Keratinocyte (primary cell): ENCODE measurements at regions not wholly inside any gene's neighbourhood (a gene's known extent, or its start where the extent isn't known, plus 50 kb on each side); places are given as distances from the start of the nearest gene placed in this dataset.

ENCODE experiments used
- EZH2 ChIP-seq: IDR thresholded peaks from one replicate; pipeline ENCODE4 v1.6.1; 2012; ENCODE audit warnings: inconsistent platforms, mild to moderate bottlenecking, low read length, moderate library complexity
- TF ChIP-seq, protein P1 (sequence below), 3 experiments: IDR thresholded peaks in 1 of 3; conservative IDR thresholded peaks in 1 of 3; optimal IDR thresholded peaks in 1 of 3; 2 replicates in 2 of 3; 3 replicates in 1 of 3; pipeline versions ENCODE3 to v1.5.1; 2011; ENCODE audit warnings: low read length in 3 of 3, mild to moderate bottlenecking in 3 of 3, moderate library complexity in 2 of 3, control low read depth in 1 of 3, inconsistent platforms in 1 of 3; ENCODE audit not compliant: insufficient read depth in 2 of 3; ENCODE audit errors: extremely low read depth in 1 of 3

DNA sequence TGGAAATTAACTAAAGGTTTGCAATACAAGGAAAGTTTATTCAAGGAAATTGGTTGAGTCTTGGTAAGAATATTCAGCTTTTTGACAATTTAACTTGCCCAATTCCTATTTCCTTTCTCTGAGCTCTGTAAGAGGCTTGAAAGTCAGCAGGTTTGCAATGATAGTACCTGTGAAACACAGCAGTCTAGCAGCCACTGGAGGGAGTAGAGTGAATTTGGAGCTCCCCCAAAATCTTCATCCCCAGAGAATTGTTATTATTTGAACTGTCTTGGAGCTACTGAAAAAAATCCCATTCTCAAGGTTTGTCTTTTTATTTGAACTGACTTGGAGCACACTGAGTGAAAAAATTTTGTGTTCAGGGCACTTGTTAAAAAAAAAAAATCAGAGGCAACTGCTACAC lies 654.2 kb upstream of the PKN2 start:
- TF ChIP-seq, protein P1, sequence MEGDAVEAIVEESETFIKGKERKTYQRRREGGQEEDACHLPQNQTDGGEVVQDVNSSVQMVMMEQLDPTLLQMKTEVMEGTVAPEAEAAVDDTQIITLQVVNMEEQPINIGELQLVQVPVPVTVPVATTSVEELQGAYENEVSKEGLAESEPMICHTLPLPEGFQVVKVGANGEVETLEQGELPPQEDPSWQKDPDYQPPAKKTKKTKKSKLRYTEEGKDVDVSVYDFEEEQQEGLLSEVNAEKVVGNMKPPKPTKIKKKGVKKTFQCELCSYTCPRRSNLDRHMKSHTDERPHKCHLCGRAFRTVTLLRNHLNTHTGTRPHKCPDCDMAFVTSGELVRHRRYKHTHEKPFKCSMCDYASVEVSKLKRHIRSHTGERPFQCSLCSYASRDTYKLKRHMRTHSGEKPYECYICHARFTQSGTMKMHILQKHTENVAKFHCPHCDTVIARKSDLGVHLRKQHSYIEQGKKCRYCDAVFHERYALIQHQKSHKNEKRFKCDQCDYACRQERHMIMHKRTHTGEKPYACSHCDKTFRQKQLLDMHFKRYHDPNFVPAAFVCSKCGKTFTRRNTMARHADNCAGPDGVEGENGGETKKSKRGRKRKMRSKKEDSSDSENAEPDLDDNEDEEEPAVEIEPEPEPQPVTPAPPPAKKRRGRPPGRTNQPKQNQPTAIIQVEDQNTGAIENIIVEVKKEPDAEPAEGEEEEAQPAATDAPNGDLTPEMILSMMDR (optimal IDR thresholded peaks at IDR 0.05 in 1 of 3, IDR thresholded peaks at IDR 0.05 in 1 of 3, conservative IDR thresholded peaks at IDR 0.05 in 1 of 3; ENCODE audit: extremely low read depth in 1 of 3, insufficient read depth in 2 of 3, low read length in 3 of 3), result no peak
- TF ChIP-seq EZH2, result no peak
